ENCODE measurements at regions not wholly inside any gene's neighbourhood (a gene's known extent, or its start where the extent isn't known, plus 50 kb on each side); places are given as distances from the start of the nearest gene placed in this dataset.
"Not testable (repeated sequence)": the region's sequence is repeated elsewhere in the genome, so short reads cannot be mapped to it uniquely, and the experiment has no call there.

- TF ChIP-seq CTCF (conservative IDR thresholded peaks at IDR 0.05; ENCODE audit: low read depth, low read length); RFX5 (IDR thresholded peaks at IDR 0.05; ENCODE audit: low read depth, low read length); ELK1 (IDR thresholded peaks at IDR 0.05; ENCODE audit: borderline replicate concordance, low read depth, low read length); USF2 (IDR thresholded peaks at IDR 0.05; ENCODE audit: low read depth, low read length); FOS (IDR thresholded peaks at IDR 0.05; ENCODE audit: low read depth, low read length); CEBPB (IDR thresholded peaks at IDR 0.05; ENCODE audit: low read depth, low read length); MAZ (IDR thresholded peaks at IDR 0.05; ENCODE audit: borderline replicate concordance, low read depth, low read length); POLR2A (IDR thresholded peaks at IDR 0.05; ENCODE audit: low read depth, low read length); MXI1 (IDR thresholded peaks at IDR 0.05; ENCODE audit: borderline replicate concordance, low read depth, low read length); NFE2L2 (IDR thresholded peaks at IDR 0.05; ENCODE audit: low read depth, low read length); MAFK (IDR thresholded peaks at IDR 0.05; ENCODE audit: low read depth, low read length): not testable (repeated sequence)
Measured at GRCh38 chr2:91770046-91770575, 3078.6 kb downstream of the RPIA start.

Data from IMR-90 (cell line).